NCI-H460 (cell line): ENCODE measurements at regions not wholly inside any gene's neighbourhood (a gene's known extent, or its start where the extent isn't known, plus 50 kb on each side); places are given as distances from the start of the nearest gene placed in this dataset.

Source experiments
- DNase-seq: peaks from one replicate; pipeline ENCODE4 v3.0.0-alpha.2; 2016; ENCODE audit warnings: low read depth; ENCODE audit errors: extremely low read depth
- small RNA-seq, 2 experiments: library from RNA; depleted of rRNA; stranded (forward); fragments of <200 nt; gene quantifications; one replicate each; pipeline ENCODE3, GENCODE V24; 2014

DNA sequence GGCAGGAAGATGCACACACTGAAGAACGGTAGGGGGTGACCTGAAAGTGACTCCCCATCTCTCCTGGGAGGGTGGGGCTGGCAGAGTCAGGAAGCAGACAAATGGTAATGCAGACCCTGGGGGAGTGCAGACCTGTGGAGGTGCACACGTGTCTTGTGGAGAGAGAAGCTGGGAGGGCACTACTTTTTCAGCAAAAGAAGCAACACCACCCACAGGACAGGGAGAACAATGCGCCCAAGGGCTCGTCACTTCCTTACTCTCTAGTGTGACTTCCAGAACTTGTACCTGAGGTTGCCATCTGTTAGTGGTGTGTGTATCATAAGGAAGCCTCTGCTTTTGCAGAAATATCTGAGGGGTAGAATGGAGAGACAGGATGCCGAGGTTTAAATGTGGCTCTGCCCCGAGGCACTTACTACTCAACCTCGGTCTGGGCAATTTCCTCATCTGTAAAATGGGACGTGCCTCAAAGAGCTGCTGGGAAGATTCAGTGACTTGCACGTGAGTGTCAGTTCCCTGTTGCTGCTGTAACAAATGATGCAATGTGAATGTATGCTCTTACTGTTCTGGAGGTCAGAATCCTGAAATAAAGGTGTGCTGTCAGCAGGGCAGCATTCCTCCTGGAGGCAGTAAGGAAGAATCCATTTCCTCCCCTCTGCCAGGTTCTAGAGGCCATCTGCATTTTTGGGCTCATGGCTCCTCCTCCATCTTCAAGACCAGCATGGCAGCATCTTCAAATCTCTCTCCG is 323.4 kb downstream of the SHANK2 start:
- no peak for DNase-seq

DNA sequence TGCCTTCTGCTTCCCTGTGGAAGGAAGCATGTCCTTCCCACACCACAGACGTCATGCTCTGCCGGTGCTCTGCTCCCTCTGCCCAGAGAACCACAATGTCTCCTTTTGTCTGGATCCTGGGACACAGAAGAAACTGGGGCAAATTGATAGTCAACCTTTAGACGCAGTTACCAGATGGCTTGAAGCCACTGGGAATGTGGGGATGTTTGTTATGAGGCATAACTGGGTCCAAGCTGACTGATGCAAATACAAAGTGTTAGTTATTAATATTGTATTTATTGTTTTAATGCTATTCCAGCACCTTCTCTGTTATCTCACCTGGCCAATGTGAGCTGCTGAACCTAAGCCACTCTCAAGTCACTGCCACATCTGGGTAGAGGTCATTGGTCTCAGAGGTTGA is 322.2 kb downstream of the SHANK2 start:
- no peak for DNase-seq

GRCh38 chr11:70931430-70931829 is 320.9 kb downstream of the SHANK2 start:
- no peak for DNase-seq

DNA sequence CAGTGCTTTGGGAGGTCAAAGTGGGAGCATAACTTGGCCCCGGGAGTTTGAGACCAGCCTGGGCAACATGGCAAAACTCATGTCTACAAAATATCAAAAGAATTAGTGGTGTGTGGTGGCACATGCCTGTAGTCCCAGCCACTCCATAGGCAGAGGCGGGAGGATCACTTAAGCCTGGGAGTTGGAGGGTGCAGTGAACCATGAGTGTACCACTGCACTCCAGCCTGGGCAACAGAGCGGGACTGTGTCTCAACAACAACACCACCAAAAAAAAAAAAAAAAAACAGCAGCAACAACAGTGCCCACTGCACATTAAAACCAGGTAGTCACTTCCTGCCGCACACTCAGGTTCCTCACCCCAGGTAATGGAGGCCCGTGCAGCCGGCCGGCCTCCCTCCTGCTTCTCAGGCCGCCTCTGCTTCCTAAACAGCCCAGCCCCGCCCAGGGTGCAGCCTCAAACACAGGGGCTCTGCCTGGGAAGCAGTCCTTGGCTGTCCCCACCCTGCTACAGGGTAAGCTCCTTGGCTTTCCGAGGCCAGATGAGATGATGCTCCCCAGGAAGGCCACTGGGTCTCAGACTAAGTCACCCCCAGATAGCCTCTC is 318.3 kb downstream of the SHANK2 start:
- no peak for DNase-seq

GRCh38 chr11:70935006-70935768 is 317.2 kb downstream of the SHANK2 start:
- DNase-seq: peak; percentile 9

- no peak for DNase-seq
Measured at GRCh38 chr11:70942593-70942992, 309.8 kb downstream of the SHANK2 start.

- DNase-seq: no peak
Measured at GRCh38 chr11:70944141-70944540, 308.2 kb downstream of the SHANK2 start.

GRCh38 chr11:70944636-70945035 is 307.7 kb downstream of the SHANK2 start:
- no peak for DNase-seq

GRCh38 chr11:70948398-70948797 is 304.0 kb downstream of the SHANK2 start:
- DNase-seq: no peak

DNA sequence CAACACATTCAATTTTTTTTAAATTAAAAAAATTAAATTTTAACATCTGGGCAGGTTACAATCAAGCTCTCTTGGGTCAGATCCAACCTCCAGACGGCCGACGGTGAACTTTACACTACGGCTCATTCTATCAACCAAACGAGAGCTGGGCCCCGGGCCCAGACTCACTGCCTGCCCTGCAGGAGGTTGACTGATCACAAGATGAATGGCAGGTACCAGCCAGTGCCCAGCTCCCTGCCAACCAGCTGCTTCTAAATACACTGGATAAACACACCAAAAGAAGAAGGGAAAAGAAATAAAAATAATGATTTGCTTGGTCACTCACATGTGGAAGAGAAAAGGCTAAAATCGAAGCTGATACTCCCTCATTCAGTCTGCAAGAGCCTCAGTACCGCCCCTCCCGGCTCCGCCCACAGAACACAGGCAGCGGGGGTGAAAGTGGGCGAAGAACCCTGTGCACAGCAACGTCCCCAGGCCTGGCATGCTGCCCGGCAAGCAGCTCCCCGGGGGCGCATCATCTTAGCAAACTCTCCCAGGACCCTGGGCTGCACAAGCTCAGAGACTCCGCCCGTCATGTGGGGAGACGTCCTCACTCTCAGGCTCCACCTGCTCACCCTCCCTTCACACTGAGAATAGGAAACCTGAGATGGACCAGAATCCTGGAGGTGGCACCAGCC is 303.4 kb downstream of the SHANK2 start:
- DNase-seq: no peak

GRCh38 chr11:70951139-70951804 is 301.1 kb downstream of the SHANK2 start:
- DNase-seq: no peak

GRCh38 chr11:70952191-70952590 is 300.2 kb downstream of the SHANK2 start:
- DNase-seq: no peak

DNA sequence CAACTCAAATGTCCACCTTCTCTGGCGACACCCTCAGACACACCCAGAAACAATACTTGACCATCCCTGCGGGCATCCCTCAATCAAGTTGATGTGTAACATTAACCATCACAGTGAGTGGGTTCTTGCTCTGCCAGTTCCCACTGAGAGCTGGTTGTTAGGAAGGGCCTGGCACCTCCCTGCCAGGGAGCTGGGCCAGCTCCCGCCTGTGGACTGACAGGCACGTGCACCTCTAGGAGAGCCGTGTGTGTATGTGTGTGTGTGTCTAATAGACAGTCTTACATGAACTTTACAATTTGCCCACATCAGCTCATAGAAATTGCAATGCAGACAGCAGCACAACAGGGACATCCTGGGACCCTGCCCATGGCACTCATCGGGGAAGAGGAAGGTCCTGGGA is 298.7 kb downstream of the SHANK2 start:
- no peak for DNase-seq

DNA sequence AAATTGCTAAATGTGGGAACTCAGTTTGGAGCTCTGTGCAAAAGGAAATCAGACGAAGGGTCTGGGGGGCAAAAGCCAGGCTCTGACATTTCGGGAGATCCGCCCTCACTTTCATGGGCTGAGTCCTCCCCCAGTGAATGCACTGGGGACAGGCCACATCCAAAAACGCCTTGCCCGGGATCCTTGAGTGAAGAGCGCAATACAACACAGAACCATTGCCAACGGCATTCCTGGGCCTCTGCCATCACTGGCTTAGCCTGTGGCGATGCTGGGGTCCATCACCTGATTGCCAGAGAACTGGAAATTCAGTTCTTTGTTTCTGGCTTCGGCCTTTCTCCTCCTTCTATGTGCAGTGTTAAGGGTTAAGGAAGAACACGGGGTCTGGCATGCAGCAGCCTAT is 297.9 kb downstream of the SHANK2 start:
- no peak for DNase-seq

Small RNAs in the stretch of these regions (small RNA-seq; reads per million reads assigned to genes)
- gene MIR3664 (0.06 to 1.6 reads per million in 2 experiments), gene RF00019 (0 reads per million in 2 experiments)
